ENCODE measurements at regions not wholly inside any gene's neighbourhood (a gene's known extent, or its start where the extent isn't known, plus 50 kb on each side); places are given as distances from the start of the nearest gene placed in this dataset.

- TF ChIP-seq EP300 (IDR thresholded peaks at IDR 0.05): no peak
- no peak for TF ChIP-seq POLR2A (IDR thresholded peaks at IDR 0.05)
Measured at GRCh38 chr4:138952411-138952810, 63.2 kb upstream of the NOCT start.
